NCI-H345 treated with DMSO at 0.1 percent for 48 hours (cell line): ENCODE measurements at regions not wholly inside any gene's neighbourhood (a gene's known extent, or its start where the extent isn't known, plus 50 kb on each side); places are given as distances from the start of the nearest gene placed in this dataset.
A peak's percentile ranks its signal among the peaks of the same experiment; 100 is the strongest.

Source experiments
- DNase-seq: peaks from one replicate; lab custom pipeline; 2025; ENCODE audit not compliant: unreplicated experiment; lab: John Stamatoyannopoulos, UW

GRCh38 chr11:113634940-113635575 is 71.0 kb downstream of the TMPRSS5 start:
- no peak for DNase-seq

DNA sequence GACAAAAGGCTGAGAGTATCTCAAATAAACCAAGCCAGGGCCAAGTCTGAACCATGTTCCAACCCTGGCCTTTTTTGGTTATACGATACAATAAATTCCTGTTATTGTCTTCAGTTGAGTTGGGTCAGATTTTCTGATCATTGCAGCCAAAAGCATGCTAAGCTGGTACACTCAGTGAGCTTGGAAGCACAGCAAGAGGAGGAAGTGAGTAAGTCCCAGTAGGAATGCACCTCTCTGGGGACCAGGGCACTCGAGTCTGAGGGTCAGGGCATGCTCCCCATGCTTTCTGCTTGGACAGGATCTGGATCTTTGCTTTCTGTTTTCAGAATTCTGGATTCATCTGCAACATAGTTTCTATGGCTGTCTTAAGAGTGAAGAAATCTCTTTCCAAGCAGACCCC is 73.1 kb downstream of the TMPRSS5 start:
- no peak for DNase-seq

DNA sequence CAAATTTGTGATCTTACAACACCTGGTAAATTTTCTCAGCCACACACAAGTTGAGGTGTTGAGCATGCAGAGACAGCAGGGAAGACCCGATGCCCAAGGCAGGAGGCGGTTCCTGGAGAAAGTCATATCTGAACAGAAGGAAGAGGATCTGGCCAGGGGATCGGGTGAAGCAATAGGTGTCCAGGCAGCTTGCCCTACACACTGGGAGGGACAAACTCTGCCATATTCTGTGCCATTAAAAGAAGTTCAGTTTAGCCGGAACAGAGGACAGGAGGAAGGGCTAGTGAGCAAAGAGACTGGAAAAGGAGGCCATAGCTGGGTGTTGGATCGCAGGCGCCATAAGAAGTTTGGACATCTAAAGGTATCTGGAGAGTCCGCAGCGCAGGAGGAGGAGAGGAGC is 76.5 kb downstream of the TMPRSS5 start:
- no peak for DNase-seq

- peak; percentile 90 for DNase-seq
Measured at GRCh38 chr11:113628912-113629311, 77.2 kb downstream of the TMPRSS5 start.

- DNase-seq, result no peak
Measured at GRCh38 chr11:113627946-113628345, 78.2 kb downstream of the TMPRSS5 start.

GRCh38 chr11:113627297-113627696 is 78.8 kb downstream of the TMPRSS5 start:
- DNase-seq, result no peak

- DNase-seq, result no peak
Measured at GRCh38 chr11:113626736-113627135, 79.4 kb downstream of the TMPRSS5 start.

DNA sequence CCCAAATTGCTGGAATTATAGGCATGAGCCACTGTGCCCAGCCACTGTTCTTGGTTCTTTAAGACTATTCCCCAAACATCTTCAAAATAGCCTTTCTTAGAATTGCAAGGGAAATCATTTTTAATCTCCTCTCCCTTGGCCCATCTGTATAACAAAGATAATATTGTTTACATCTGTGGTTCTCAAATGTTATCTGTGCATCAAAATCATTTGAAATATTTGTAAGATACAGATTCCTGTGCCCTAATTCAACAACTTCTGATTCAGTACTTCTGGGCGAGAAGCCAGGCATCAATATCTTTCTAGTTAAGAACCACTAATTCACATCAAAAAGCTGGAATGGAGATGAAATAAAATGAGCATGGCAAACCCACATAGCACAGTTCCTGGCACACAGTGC is 83.0 kb downstream of the TMPRSS5 start:
- DNase-seq, result no peak

- no peak for DNase-seq
Measured at GRCh38 chr11:113618360-113618759, 87.7 kb downstream of the TMPRSS5 start.

GRCh38 chr11:113615773-113616172 is 90.3 kb downstream of the TMPRSS5 start:
- DNase-seq, result no peak

- DNase-seq, result peak; percentile 78
Measured at GRCh38 chr11:113615098-113615497, 91.0 kb downstream of the TMPRSS5 start.

DNA sequence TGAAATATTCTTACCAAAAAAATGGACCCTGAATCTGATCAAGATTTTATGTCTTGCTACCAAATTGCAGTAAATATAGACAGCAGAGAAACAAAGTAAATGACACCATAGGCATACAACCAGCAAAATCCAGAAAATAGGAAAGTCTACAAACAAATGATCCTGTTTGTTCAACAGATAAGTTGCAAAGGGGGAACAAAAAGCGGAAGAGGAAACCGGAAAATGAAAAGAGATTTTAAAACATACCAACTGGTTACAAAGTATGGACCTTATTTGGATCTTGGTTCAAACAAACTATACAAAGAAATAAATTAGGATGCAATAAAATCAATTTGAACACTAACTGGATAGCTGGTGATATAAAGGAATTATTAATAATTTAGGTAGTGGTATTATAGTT is 92.0 kb downstream of the TMPRSS5 start:
- no peak for DNase-seq

DNA sequence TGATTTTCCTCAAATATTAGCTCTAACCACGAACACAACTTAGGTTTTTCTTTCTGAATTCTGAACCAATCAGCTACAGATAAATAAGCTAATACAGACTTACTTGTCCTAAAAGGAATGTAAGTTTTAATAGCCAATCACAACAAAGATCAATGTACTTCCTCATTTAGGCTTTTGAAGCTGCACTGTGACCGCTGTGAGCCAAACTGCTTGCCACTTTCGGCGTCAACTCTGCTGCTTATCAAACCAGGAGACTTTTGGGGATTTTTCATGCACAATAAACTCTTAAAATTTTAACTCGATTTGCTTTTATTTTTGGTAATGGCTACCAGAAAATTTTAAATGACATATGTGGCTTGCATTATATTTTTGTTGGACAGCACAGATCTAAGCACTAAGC is 92.5 kb downstream of the TMPRSS5 start:
- DNase-seq, result no peak

DNA sequence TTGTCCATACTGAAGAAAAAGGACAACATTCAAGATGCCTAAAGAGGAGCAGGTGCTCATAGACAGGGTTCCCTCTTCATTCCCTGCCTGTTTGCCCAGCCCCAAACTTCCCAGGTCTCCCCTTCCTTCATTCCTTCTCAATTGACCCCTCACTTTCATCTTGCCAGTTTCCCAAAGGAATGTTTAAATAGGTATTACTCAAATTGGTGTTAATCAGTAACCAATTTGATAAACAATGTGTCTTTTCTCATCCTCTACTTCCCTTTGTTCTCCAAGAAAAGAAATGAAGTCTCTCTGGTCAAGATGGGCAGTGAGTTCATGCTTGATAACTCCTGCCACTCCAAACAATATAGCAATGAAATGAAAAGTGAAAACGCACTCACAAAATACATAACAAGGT is 101.9 kb downstream of the TMPRSS5 start:
- DNase-seq, result no peak

DNA sequence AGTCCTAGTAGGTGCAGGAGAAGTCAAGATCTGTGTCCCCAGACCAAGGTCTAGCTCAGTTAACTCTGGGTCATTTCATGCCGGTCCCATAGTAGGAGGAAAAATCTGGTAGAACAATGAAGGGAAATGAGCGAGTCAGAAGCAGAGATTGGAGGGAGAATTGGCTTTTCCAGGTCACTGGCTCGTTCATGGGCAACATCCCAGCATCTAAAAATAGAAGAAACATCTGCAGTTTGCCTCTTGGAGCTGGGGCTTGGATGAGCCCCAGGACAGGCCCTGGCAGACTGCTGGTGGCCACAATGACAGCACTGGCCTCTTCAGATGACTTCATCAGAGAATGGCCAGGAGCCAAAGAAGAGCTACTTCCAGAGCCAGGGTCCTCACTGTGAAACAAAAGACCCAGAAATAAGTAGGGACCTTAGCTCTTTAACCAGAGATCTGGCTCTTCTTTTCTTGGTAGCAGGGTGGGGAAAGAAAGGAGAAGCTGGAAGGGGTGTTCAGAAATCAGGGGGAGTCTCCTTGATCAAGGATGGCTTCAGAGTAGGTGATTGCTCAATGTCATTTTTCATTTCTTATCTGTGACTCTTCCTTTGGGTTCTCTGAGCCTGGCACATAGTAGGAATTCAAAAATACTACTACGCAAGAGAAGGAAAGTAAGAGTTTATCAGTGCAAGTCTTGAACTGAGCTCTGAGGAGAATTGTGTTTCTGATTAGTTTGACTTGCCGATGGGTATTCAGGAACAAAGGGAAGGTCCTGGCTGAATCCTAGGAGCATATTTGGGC is 102.6 kb downstream of the TMPRSS5 start:
- DNase-seq, result no peak

DNA sequence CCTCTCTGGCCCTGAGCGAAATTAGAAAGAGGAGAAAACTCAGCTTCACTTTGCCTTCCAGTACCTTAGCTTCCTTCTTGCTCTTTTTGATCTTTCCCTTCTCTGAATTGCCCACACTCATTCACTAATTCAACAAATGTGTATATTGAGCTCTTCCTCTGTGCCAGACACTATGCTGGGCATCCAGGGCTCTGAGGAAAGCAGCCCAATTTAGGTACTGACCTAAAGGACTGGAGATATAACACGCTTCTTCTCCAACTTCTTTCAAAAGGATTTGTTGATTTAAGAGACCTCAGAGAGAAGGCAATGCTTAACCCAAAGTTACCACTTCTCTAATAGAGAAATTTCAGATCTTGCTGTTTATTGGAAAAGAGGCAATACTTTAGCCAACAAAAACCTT is 103.6 kb downstream of the TMPRSS5 start:
- no peak for DNase-seq

DNA sequence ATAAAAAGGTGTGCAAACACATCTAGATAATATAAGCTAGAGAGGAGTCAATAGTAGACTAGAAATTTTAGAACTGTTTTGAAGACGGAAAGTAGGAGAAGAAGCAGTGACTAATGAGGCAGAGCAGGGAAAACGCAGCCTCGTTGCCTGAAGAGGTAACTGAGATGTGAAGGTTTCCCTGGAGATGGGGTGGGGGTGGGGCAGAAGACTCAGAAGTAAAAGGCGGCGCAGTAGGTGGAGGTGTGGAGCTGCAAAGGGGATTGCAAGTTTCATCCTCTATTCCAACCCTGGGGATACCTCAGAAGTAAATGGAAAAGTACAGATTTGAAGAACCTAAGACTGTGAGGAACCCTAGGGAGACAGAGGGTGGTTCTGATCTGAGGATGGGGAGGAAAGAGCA is 109.5 kb downstream of the TMPRSS5 start:
- no peak for DNase-seq

DNA sequence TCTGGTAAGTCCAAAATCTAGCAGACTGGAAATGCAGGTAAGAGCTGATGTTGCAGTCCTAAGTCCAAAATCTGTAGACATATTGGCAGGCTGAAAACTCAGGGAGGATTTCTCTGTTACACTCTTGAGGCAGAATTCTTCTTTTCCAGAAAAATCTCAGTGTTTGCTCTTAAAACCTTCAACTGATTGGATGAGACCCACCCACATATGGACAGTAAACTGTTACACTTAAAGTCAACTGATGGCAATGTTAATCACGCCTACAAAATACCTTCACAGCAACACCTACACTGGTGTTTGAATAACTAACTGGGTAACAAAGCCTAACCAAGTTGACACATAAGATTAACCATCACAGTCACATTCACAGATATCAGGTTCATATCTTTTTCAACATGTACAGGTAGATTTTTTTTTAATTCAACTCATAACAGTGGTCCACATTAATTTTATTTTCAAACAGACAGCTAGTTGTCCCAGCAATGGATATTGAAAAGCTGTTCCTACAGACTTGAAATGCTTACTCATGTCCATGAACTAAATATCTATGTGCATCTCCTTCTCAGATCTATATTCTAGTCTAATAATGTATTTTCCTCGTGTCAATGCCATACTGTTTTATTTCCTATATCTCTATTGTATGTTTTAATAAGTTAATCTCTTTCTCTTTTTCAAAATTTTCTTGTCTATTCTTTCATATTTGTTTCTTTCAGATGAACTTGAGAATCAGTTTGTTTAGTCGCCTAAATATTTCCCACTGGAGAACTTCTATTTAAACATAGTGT is 110.1 kb downstream of the TMPRSS5 start:
- DNase-seq, result no peak

DNA sequence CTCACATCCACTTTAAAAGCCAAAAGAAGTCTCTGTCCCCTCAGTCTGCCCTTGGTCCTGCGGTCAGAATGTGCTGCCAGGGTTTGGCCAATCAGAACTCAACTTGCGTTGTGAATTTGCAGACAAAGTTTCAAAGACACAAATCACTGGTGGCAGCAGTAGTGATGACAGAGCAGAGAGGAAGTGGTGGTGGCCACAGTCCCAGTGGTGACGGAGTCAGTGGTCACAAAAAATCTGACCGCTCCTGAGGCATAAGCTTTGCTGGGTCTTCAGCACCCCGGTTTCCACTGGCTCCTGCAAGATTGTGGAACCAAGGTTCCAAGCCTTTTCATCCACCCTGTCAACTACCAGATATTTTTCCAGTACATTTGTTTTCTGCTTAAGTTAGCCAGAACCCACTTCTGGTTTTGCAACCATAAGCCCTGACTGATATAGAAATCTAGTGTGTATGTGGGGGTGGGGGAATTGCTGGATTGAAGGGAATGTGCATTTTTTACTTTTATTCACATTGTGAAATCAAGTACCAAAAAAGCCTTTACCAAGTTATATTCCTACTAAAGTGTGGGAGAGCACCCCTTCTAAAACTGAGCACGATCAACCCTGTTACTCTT is 112.3 kb downstream of the TMPRSS5 start:
- DNase-seq, result no peak

DNA sequence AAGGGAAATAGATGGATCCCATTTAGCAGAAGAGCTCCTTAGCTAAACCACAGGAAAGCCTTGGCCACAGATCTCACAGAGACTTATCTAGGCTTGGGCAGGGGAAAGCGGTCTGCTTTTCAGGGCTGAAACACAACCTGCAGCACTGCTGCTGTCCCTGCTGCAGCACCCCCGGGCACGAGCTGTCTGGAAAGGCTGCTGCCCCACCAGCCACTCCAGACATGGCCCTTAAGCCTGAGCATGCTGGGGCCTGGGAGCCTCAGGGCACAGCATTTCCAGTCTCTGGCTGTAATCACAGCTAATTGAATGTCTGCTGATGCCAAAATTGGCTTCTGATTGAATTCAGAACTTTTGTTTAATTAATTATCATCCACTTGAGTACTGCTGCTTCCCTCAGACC is 115.0 kb downstream of the TMPRSS5 start:
- no peak for DNase-seq

DNA sequence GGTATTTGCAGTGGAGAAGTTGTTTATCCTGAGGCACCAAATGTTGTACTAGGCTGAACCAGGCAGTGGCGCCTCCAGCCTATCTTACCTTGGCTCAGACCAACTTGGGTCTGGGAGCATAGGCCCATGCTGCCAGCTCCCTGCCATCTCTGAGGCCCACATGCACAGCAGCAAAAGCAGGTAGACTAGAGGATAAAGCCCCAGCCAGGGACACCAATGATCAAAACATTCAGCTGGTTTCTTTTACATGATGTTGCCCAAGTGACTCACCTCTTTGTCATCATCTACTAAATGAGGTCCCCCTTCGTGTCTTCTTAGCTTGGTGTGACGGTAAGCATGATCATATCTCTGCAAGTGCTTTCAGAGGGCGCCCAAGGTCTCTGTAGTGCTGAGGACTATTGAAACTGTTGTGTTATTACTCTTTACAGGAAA is 112.1 kb upstream of the DRD2 start:
- no peak for DNase-seq

DNA sequence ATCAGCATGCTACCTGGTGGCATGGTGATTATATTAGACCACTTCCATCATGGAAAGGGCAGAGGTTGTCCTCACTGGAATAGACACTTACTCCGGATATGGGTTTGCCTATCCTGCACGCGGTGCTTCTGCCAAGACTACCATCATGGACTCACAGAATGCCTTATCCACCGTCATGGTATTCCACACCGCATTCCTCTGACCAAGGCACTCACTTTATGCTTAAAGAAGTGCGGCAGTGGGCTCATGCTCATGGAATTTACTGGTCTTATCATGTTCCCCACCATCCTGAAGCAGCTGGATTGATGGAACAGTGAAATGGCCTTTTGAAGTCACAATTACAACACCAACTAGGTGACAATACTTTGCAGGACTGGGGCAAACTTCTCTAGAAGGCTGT is 109.2 kb upstream of the DRD2 start:
- no peak for DNase-seq
